HG02759 (cell line): ENCODE measurements at regions not wholly inside any gene's neighbourhood (a gene's known extent, or its start where the extent isn't known, plus 50 kb on each side); places are given as distances from the start of the nearest gene placed in this dataset.

Experiments
- ATAC-seq: cut with Tn5 transposase; IDR thresholded peaks from one replicate; pipeline ENCODE4 v1.9.1; 2021; ENCODE audit warnings: mild to moderate bottlenecking, moderate library complexity; ENCODE audit not compliant: unreplicated experiment

- ATAC-seq = no peak
Measured at GRCh38 chr5:82381591-82381990, 103.4 kb upstream of the RPS23 start.

- ATAC-seq = no peak
Measured at GRCh38 chr5:82376307-82376706, 98.2 kb upstream of the RPS23 start.

- no peak for ATAC-seq
Measured at GRCh38 chr5:82375488-82376244, 97.5 kb upstream of the RPS23 start.

- ATAC-seq = peak; percentile 64
Measured at GRCh38 chr5:82374637-82375036, 96.5 kb upstream of the RPS23 start.

GRCh38 chr5:82367930-82368329 lies 89.8 kb upstream of the RPS23 start:
- no peak for ATAC-seq

GRCh38 chr5:82365744-82366228 lies 87.6 kb upstream of the RPS23 start:
- peak; percentile 67 for ATAC-seq

- ATAC-seq = no peak
Measured at GRCh38 chr5:82365026-82365425, 86.9 kb upstream of the RPS23 start.

- no peak for ATAC-seq
Measured at GRCh38 chr5:82364497-82364896, 86.3 kb upstream of the RPS23 start.

- no peak for ATAC-seq
Measured at GRCh38 chr5:82363524-82363923, 85.4 kb upstream of the RPS23 start.

- no peak for ATAC-seq
Measured at GRCh38 chr5:82362636-82363035, 84.5 kb upstream of the RPS23 start.

- ATAC-seq = no peak
Measured at GRCh38 chr5:82360022-82360421, 81.9 kb upstream of the RPS23 start.

GRCh38 chr5:82359272-82359671 lies 81.1 kb upstream of the RPS23 start:
- no peak for ATAC-seq

- ATAC-seq = no peak
Measured at GRCh38 chr5:82358457-82358856, 80.3 kb upstream of the RPS23 start.

- ATAC-seq = peak; percentile 54
Measured at GRCh38 chr5:82356808-82357671, 78.9 kb upstream of the RPS23 start.

- ATAC-seq = no peak
Measured at GRCh38 chr5:82356021-82356420, 77.9 kb upstream of the RPS23 start.

- no peak for ATAC-seq
Measured at GRCh38 chr5:82355496-82355895, 77.3 kb upstream of the RPS23 start.

GRCh38 chr5:82355053-82355452 lies 76.9 kb upstream of the RPS23 start:
- ATAC-seq = no peak

GRCh38 chr5:82354543-82354942 lies 76.4 kb upstream of the RPS23 start:
- ATAC-seq = no peak

GRCh38 chr5:82353522-82353921 lies 75.4 kb upstream of the RPS23 start:
- no peak for ATAC-seq

GRCh38 chr5:82352146-82352791 lies 74.1 kb upstream of the RPS23 start:
- no peak for ATAC-seq

- peak; percentile 82 for ATAC-seq
Measured at GRCh38 chr5:82351754-82352145, 73.6 kb upstream of the RPS23 start.
